HG03457 (cell line): ENCODE measurements at regions not wholly inside any gene's neighbourhood (a gene's known extent, or its start where the extent isn't known, plus 50 kb on each side); places are given as distances from the start of the nearest gene placed in this dataset.

Source experiments
- ATAC-seq: cut with Tn5 transposase; IDR thresholded peaks from one replicate; pipeline ENCODE4 v1.9.1; 2021; ENCODE audit warnings: moderate number of reproducible peaks; ENCODE audit not compliant: unreplicated experiment

DNA sequence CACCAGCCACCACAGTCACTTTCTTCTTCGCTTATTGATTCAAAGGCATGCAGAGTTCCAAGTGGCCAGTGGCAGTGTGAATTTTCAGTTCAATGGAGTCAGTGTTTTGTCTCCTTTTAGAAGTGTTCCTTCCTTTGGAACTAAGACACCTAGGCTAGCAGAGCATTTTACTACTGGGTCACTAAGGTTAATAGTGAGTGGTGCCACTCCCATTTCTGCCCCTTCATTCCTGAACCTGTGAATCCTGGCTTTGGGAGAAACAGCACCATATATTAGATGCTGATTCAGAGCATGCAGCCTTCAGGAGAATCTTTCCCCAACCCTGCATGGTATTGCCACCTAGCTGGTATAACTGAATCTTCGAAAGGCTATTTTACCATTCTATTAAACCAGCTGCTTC is 312.7 kb downstream of the HRH4 start:
- ATAC-seq = no peak

DNA sequence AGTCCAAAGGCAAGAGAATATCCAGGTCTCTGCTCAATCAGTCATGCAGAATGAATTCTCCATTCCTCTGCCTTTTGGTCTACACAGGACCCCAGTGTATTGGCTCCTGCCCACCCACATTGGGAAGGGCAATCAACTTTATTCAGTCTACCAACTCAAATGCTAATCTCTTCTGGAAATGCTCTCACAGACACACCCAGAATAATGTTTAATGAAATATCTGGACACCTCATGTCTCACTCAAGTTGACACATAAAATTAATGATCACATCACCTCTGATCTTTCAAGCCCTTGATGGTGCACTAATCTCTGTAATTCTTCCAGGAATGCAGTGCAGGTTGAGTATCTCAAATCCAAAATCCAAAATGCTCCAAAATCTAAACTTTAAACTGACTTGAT is 315.6 kb downstream of the HRH4 start:
- no peak for ATAC-seq

DNA sequence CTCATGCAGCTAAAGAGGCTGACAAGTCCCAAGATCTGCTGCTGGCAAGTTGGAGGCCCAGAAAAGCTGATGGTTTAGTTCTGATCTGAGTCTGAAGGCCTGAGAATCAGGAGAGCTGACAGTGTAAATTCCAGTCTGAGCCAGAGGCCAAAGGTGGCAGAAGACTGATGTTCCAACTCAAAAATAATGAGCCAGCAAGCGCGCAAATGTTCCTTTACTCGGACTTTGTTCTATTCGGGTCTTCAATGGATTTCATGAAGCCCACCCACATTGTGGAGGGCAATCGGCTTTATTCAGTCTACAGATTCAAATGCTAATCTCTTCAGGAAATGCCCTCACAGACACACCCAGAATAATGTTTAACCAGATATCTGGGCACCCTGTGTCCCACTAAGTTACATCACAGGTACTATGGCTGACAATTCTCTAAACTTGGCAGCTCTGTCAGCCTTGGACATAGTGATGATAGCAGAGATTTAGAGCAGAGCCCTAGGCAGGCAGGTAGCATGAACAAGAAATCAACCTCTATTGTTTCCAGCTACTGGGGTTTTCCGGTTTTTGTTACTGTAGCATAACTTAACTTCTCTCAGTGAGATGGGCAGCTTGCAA is 318.5 kb downstream of the HRH4 start:
- no peak for ATAC-seq

DNA sequence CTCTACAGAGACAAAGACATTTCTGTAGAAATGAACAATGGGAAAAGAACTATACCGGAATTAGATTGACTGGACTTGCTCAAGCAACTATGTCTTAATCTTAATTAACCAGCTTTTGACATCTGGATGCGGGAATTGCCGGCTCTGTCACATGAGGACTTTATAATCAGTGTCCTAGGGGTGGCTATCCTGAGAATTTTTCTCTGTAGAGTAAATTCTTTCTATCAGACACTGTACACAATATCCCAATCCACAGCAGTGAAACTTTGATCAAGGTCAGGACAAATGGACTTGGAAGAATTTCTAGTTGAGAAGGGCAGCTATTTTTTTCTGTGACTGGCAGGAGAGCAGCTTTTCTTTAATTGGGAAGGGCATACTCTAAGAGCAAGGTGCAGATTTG is 322.1 kb downstream of the HRH4 start:
- ATAC-seq = no peak

DNA sequence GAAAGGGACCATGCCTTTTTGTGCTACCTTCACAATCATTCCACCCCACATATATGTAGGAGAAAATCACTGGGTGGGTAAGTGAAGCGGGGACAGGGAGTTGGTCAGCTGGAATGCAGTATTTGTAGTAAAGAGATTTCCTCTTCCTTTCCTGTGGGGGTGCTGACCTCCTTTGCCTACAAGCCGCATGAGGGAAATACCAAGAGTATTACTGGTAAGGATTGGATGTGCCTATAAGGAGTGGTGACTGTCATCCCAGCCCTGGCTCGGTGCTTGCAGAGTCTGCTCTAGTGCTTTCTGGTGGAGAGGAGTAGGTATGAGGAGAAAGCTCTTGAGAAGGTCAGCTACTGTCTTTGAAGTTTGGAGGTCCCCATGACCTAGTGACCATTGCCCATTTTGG is 324.6 kb downstream of the HRH4 start:
- ATAC-seq = no peak

DNA sequence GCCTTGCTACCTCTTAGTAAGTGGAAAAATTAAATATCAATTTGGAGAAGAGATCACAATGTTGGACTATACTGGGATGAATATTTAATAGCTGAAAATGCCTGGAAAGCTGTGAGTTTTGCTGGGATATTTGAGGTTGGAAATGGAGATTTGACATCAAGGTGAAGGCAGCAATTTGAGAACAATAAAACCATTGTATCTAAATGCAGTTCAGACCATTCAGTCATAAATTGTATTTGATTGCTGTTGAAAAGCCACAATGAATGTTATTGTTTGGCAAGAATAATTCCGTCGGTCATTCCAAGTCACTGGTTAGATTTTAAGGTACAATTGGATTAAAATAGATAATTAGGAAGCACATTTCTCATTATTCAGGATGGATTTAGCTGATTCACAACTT is 325.6 kb downstream of the HRH4 start:
- ATAC-seq = no peak

DNA sequence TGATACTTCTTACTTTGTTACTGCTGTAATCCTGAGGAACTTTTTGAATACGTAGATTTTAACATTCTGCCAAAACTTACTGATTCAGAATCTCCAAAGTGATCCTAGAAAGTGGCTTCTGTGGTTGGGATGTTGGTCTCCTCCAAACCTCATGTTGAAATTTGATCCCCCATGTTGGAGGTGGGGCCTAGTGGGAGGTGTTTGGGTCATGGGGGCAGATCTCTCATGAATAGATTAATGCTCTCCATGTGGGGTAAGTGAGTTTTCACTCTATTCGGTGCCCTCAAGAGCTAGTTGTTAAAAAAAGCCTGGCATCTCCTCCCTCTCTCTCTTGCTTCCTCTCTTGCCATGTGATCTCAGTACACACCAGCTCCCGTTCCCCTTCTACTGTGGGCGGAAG is 329.9 kb downstream of the HRH4 start:
- no peak for ATAC-seq

DNA sequence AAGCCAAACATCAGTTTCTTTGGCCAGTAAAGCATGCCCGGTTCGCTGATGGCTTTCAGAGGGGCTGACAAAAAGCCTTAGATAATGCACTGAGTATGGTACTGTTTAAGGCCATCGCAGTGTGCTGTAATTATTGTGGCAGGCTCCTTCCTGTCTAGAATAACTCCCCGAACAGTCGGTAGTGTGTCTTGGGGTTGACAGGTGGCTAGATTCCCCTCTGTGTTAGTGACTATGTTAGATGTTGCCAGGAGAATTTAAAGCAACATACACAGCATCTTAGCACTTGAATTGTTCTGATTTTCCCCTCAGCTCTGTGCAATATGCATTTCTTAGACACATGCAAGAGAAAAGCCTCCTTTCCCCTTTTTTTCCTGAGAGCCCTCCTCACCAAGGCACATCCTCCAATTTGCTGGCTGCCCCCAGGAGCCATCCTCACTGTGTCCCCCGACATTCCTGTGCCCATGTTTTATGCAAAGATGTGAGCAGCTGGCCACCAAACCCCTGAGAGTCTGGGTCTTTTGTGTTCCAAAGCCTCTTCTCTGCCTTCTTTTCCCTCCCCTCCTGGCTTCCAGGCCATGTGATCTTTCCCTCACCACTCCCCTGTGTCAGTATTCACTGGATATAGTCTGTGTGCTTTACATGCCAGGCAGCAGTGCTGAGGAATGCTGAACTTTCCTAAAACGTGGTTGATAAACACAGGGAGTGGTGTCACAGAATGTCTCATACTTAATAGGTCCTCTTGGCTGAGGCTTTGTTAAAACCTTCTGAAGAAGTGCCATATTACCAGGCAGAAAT is 331.5 kb downstream of the HRH4 start:
- no peak for ATAC-seq

DNA sequence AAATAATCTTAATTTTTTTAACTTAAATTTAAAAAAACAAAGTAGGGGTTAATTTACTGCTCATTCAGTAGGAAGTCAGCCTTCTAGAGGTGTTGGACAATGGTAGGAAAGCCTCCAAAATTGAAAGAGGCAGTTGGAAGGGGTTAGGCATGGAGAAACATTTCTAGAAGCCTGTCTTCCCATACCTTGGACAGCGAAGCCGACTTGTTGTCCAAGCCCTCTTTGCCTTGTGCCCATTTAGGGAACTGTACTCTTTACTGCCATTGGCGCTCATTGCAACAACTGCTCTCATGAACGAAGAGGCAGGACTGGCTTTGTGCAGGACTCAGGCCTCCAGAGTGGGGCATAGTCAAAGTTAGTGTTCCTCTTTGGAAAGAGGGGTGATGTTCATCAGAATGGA is 333.3 kb downstream of the HRH4 start:
- no peak for ATAC-seq

DNA sequence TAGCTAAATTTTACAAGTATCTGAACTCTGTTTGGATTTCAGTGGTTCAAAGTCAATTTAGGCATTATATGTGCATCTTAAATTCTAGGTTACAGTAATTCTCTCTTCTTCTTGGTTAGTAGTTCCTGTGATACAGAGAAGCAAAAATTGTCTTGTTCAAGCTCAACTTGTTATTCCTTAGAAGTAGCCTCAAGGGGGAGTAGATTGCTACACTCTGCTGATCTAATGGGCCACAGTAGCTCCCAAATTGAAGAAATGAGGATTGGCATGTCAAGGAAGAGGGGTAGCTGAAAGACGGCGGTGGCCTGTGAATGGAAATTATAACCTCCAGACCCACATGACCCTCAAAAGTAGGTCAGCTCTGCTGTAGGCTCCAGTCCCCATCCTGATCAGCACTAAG is 334.7 kb downstream of the HRH4 start:
- ATAC-seq = no peak

DNA sequence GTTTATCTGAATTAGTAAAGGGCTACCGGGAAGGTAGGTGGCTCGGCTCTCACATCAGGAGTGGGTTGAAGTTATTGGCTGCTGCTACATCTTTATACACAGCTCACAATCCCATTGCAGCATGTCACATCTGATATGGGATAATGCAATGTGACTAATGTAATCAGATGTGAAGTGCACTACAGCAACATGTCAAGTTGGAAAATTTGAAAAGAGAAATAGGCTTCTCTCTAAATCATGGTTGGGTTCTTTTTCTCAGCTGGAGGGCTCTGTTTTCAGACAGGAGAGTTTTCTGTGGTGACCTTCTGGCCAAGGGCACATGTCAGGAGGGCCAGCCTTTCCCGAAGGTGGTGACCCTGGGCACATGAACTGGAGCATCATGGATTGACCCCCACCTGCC is 337.5 kb downstream of the HRH4 start:
- no peak for ATAC-seq

DNA sequence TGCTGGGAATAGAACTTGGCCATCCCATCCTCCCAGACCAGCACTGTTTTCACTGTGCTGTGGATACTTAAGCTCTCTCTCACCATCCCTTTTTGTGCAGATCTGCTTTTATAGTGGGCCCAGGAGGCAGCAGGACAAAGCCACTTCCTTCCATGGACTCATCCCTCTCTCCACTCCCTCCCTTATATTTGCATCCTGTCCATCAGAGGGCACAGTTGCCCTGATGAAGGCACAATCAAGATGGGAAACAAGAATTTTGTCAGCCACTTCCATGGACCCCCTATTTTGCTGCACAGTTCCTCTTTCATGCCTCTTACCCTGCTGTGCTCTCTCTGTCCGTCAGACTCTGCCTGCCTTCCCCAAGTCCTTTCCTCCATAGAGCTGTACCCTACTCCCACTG is 338.7 kb downstream of the HRH4 start:
- ATAC-seq = no peak

DNA sequence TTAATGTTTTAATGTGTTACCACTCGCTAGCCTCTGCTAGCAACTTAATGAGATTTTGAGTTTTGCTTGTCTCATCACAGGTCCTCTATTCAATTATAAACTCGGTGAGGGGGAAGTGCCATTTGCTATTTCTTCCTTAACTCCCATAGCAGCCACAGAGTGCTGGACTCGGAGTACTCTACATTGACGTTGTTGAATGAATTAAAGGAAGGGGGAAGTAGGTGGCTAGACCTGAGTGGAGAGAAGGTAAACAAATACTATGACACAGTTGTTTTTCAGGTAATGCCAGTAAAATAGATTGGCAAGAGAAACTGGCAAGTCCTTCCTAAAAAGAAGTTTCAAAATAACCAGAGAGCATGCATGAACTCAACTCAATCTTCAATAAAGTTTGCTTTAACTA is 339.3 kb downstream of the HRH4 start:
- no peak for ATAC-seq

DNA sequence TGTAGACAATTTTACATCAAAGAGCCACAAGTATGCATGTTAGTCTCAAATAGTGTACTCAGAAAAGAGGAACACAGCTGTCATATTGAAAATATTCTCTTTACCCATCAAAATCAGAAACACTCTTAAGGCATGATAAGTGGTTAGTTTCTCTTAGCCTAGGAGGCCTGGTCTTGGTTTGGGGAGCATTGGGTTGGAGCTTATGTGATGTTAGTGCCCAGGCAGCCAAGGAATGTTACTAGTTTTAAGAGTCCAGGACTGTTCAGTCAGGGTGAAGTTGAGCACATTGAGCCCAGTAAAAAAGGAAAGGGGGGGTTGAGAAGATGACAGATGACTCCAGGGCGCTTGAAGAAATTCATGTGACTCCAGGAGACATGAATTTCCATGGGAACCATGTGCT is 340.6 kb downstream of the HRH4 start:
- no peak for ATAC-seq

DNA sequence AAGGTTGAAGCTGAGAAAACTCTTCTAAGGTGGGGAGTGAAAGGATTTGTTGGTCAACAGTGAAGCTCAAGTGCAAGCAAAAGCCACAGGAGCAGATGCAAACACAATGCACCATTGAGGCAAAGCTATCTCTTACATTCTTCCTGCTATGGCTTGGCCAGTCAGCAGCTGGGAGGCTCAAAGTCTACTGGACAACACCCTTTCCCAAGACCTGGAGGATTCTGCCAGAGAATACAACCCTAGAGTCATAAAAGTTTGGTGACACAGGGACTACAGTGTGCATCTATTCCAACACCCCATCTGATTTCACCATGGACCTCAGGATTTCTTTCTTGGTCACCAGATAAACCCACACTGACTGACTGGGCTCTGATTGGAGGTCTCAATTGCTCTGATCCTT is 342.0 kb downstream of the HRH4 start:
- no peak for ATAC-seq

DNA sequence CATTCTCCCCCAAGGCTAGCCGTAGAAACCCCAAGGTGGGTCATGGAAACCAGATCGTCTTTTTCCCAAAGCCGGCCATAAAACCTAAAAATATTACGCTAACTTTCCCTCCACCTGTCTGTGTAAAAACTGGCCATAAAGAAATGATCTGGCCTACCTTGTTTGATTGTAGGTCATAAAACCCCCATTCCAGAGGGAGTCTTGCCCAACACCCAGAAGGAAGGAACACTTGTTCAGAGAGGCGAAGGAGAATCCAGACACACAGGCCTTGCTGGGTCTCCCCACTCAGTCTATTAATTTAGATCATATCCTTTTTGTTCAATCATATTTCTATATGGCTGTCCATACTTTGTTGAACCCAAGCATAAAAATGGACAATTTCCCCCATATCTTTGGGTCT is 344.7 kb downstream of the HRH4 start:
- no peak for ATAC-seq

DNA sequence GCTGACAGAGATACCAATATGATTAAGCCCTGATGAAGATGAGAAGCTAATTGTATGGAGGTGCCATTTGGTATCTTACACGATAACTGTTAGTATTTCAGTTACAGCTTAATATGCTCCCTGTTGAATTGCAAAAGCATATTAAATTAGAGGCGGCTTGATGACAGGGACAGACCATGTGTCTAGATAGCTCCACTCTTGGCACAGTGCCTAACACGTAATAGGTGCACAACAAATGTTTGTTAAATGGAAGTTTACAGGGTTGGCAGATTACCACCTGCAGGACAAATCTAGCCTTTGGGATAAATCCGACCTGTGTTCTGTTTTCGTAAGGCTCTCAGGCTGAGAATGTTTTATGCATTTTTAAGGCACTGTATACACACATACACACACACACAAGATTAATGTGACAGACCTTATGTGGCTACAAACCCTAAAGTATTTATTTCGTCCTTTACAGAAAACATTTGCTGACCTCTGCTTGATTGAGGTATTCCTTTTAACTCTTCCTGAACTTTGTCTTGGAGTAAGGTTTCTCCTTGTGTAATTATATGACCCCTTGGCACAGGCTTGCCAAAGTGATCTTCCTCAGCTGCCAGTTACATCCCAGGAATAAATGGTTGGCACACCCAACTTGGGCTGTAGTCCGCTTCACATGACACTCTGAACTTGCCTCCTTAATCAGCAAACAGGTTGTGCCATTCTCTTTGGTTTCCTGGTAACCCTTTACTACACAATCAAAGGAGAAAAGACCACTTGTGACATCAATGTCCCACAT is 348.9 kb downstream of the HRH4 start:
- no peak for ATAC-seq

DNA sequence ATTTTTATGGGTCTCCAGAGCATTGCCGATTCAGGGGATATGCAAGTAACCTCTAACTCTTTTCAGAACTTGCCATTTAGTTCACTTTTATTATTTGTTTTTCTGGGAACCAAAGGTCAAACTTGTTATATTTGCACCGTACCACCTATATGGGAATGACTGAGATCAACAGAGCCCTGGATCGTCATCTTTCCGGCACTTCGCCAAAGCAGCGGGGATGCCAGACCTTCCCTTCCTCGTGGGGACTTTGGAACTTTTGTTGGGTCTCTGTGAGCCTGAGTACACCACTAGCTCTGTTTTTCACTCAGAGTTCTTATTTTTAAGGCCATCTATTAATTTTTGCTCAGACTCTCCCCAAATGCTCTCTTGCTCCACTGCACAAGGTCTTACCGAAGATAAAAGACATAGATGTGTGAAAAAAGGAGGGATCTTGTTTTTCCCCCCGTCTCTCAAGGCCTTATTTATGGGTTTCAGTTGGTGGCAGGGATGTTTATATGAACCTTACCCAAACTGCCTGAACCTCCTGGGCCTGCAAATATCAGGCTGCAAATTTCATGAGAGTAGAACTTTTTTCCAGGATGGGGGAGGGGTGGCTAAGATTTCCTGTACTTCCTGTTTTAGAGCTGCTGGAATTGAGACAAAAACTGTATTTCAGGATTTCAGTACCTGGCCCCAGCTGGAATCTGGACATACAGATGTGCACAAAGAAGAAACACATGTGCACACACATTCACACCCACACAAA is 350.3 kb downstream of the HRH4 start:
- no peak for ATAC-seq

DNA sequence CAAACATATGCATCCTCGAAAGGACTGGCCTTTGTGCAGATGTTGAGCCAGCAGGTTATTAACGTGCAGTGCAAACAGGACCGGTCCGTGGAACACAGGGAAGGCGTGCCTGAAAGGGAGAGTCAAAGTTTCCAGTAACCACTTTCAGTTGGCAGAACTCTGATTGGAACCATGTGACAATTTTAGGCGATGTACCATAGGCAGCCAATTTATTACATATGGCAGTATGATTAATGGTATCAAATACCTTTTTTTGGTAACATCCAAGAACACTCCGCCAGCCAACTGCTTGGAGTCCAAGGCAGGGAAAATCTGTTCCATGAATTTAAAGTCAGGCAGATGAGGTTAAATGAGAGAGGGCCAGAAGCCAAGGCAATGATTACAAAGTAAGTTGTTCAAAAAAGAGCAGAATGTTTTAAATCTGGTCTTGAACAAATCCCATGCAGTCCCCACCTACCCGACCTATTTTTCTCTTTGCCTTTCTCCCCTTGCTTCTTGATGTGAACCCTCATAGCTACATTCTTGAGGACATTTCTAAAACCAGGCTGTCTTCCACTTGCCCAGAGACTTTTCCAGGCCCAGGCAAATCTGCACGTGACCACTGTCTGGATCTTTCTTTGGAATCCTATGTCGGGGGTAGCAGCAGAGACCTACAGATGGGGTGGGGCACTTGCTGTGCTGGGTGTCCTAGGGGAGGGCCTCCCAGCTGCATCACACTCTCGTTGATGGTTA is 351.7 kb downstream of the HRH4 start:
- no peak for ATAC-seq

DNA sequence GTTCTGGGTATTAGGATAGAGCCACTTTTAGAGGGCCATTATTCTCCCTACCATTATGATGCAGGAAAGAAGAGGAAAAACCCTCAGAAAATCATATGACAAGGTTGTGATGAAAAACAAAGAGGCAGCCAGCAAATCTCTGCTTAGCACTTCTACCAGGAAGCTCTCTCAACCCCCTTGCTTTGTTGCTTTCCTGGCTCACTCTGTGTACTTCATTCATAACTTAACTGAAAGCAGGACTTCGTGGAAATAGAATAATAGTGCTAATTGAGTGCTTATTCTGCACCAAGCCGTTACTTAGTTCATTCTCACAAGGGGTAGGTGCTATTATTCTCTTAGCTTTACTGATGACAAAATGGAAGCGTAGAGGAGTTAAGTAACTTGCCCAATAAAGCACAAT is 354.1 kb downstream of the HRH4 start:
- ATAC-seq = no peak

DNA sequence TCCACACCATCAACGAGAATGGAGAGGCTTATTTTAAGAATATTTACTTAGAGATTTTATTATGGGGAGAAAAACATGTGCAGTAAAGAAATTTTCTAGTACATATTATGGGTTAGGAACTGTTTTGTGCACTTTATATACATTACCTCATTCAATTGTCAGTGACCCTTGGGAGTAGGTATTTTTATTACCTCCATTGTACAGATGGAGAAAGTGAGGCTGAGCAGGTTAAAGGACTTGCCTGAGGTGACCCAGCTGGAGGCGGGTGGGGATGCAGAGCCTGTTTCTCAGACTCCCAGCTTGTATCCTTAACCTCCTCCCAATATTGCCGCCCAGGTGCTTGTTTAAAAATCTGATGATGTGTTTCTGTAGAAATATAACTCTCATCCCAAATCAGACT is 356.7 kb downstream of the HRH4 start:
- no peak for ATAC-seq
